Epithelial cell of proximal tubule (primary cell): ENCODE measurements at regions not wholly inside any gene's neighbourhood (a gene's known extent, or its start where the extent isn't known, plus 50 kb on each side); places are given as distances from the start of the nearest gene placed in this dataset.

Source experiments
- DNase-seq: peaks from one replicate; pipeline ENCODE4 v3.0.0-alpha.2; 2011; ENCODE audit warnings: low read depth
- H3K4me3 ChIP-seq: 2 replicates; pipeline ENCODE4 v1.5.1; 2011; ENCODE audit warnings: low read depth, mild to moderate bottlenecking, low read length
- CTCF ChIP-seq: conservative IDR thresholded peaks from 2 replicates; pipeline ENCODE4 v1.5.1; 2012; ENCODE audit warnings: low read depth, mild to moderate bottlenecking, low read length

GRCh38 chr18:76658627-76659026, 163.6 kb upstream of the ZNF516 start:
- no peak overlapping the region for H3K4me3 ChIP-seq
- peak; percentile 48 for TF ChIP-seq CTCF
- DNase-seq, result no peak

GRCh38 chr18:76657911-76658470, 162.9 kb upstream of the ZNF516 start:
- no peak for TF ChIP-seq CTCF
- H3K4me3 ChIP-seq, result no peak overlapping the region
- no peak for DNase-seq

GRCh38 chr18:76656925-76657827, 162.1 kb upstream of the ZNF516 start:
- no peak for TF ChIP-seq CTCF
- no peak for DNase-seq
- no peak overlapping the region for H3K4me3 ChIP-seq

DNA sequence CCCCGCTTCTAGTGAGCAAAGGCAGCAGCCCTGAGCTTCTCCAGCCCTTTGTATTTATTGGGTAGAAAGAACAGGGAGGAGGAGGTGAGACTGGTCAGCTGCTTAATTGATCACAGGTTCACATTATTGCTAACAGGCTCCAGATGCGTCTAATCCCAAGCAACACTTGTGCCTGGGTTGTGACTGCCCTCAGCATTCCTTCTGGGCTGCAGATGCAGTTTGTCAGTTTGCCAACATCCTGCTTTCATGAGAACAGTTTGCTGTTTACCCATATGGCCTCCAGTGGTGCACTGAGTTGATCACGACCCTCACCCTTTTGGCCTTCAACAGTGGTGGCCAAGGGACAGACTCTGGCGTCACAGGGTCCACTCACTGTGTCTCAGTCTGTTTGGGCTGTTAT, 159.5 kb upstream of the ZNF516 start:
- DNase-seq, result no peak
- no peak overlapping the region for H3K4me3 ChIP-seq
- no peak for TF ChIP-seq CTCF

DNA sequence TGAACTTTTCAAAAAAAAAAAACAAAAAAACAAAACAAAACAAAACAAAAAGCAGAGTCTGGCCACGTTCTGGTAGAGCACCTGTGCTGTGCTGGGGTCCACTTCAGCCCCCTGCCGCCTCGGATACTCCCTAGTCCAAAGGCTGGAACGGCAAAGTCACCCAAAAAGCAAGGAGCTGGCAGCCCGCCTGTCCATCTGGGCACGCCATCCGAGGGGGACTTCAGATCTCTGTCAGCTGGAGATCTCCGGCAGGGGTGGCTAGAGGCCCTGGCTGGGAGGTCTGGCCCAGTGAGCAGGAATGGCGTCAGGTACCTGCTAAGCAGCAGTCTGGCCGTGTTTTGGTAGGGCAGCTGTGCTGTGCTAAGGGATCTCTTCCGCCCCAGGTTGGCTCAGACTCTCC, 152.3 kb upstream of the ZNF516 start:
- no peak overlapping the region for H3K4me3 ChIP-seq
- no peak for DNase-seq
- no peak for TF ChIP-seq CTCF

GRCh38 chr18:76644580-76644979, 149.5 kb upstream of the ZNF516 start:
- no peak overlapping the region for H3K4me3 ChIP-seq
- no peak for TF ChIP-seq CTCF
- no peak for DNase-seq
